ENCODE measurements at regions not wholly inside any gene's neighbourhood (a gene's known extent, or its start where the extent isn't known, plus 50 kb on each side); places are given as distances from the start of the nearest gene placed in this dataset.
A peak's percentile ranks its signal among the peaks of the same experiment; 100 is the strongest.

GRCh38 chr3:30225021-30225420 lies 381.4 kb upstream of the TGFBR2 start:
- Mint-ChIP-seq H3K4me3 (no peak overlapping the region), H3K4me1 (peaks cover 42% of the 10 kb centered on the region), H3K36me3 (no peaks in the 10 kb centered on the region), H3K27me3 (ENCODE audit: low read depth in 3 of 3) (no peaks in the 10 kb centered on the region), H3K27ac (no peak overlapping the region), H3K9me3 (no peaks in the 10 kb centered on the region)
- Histone ChIP-seq H3K27me3 (ENCODE audit: control insufficient read depth in 2 of 2, insufficient read depth in 2 of 2, low read length in 2 of 2) (no peaks in the 10 kb centered on the region), H3K9ac (ENCODE audit: insufficient read depth, low read length, poor library complexity, severe bottlenecking) (no peak overlapping the region), H2AFZ (ENCODE audit: insufficient read depth, low read depth, low read length, poor library complexity, severe bottlenecking) (no peak overlapping the region), H3K4me3 (replicated peaks in 1 of 3; ENCODE audit: low read depth in 2 of 3, low read length in 3 of 3) (no peak overlapping the region), H3K9me3 (replicated peaks in 1 of 2; ENCODE audit: control insufficient read depth in 1 of 2, insufficient read depth in 1 of 2, low read length in 2 of 2) (no peaks in the 10 kb centered on the region), H4K20me1 (ENCODE audit: insufficient read depth, low read length) (no peaks in the 10 kb centered on the region), H3K27ac (ENCODE audit: low read depth in 1 of 2, low read length in 2 of 2) (no peak overlapping the region), H3K4me2 (replicated peaks; ENCODE audit: extremely low read depth, low read length, poor library complexity, severe bottlenecking) (no peak overlapping the region), H3K4me1 (ENCODE audit: control insufficient read depth in 1 of 2, insufficient read depth in 2 of 2, low read length in 2 of 2) (peaks cover 49 to 58% of the 10 kb centered on the region in 2 donors), H3K79me2 (ENCODE audit: insufficient read depth, low read length) (no peaks in the 10 kb centered on the region), H3K36me3 (replicated peaks in 1 of 2; ENCODE audit: control insufficient read depth in 1 of 2, insufficient read depth in 2 of 2, low read length in 2 of 2) (no peaks in the 10 kb centered on the region)
- TF ChIP-seq CTCF (IDR thresholded peaks at IDR 0.05): no peak
- no CpG with 5 or more reads among the region's 2 CpGs for WGBS (ENCODE audit: insufficient coverage)
- intact Hi-C loops (cut with micrococcal nuclease): no loop called here
- DNase-seq: no peak

- peaks cover 39% of the 10 kb centered on the region for H3K4me1 Mint-ChIP-seq
- peak overlapping the region in 3 of 7 donors; percentile 35 to 44 (median 35) for H3K27ac Mint-ChIP-seq
Observed at GRCh38 chr3:30226601-30227151, 379.7 kb upstream of the TGFBR2 start.

More at GRCh38 chr3:30226601-30227151, 379.7 kb upstream of the TGFBR2 start:
- Histone ChIP-seq H3K4me3 (replicated peaks in 1 of 3; ENCODE audit: low read depth in 2 of 3, low read length in 3 of 3) (peak overlapping the region in 1 of 3 experiments; percentile 36), H3K27ac (ENCODE audit: low read depth in 1 of 2, low read length in 2 of 2) (peak overlapping the region in 1 of 2 donors; percentile 58), H4K20me1 (ENCODE audit: insufficient read depth, low read length) (no peaks in the 10 kb centered on the region), H3K9me3 (replicated peaks in 1 of 2; ENCODE audit: control insufficient read depth in 1 of 2, insufficient read depth in 1 of 2, low read length in 2 of 2) (no peaks in the 10 kb centered on the region), H3K27me3 (ENCODE audit: control insufficient read depth in 2 of 2, insufficient read depth in 2 of 2, low read length in 2 of 2) (no peaks in the 10 kb centered on the region), H2AFZ (ENCODE audit: insufficient read depth, low read depth, low read length, poor library complexity, severe bottlenecking) (no peak overlapping the region), H3K4me1 (ENCODE audit: control insufficient read depth in 1 of 2, insufficient read depth in 2 of 2, low read length in 2 of 2) (peaks cover 46 to 52% of the 10 kb centered on the region in 2 donors), H3K9ac (ENCODE audit: insufficient read depth, low read length, poor library complexity, severe bottlenecking) (no peak overlapping the region), H3K4me2 (replicated peaks; ENCODE audit: extremely low read depth, low read length, poor library complexity, severe bottlenecking) (peak overlapping the region; percentile 57), H3K79me2 (ENCODE audit: insufficient read depth, low read length) (no peaks in the 10 kb centered on the region), H3K36me3 (replicated peaks in 1 of 2; ENCODE audit: control insufficient read depth in 1 of 2, insufficient read depth in 2 of 2, low read length in 2 of 2) (no peaks in the 10 kb centered on the region)
- no peaks in the 10 kb centered on the region for H3K9me3 Mint-ChIP-seq
- H3K36me3 Mint-ChIP-seq: no peaks in the 10 kb centered on the region
- peaks cover 0 to 1% (median 0%) of the 10 kb centered on the region in 3 donors for H3K27me3 Mint-ChIP-seq (ENCODE audit: low read depth in 3 of 3)
- intact Hi-C loops (cut with micrococcal nuclease): no loop called here
- TF ChIP-seq CTCF (IDR thresholded peaks at IDR 0.05): no peak
- DNase-seq: peak; percentile 24 to 82 (median 51)
- peak overlapping the region in 1 of 2 donors; percentile 12 for H3K4me3 Mint-ChIP-seq
- WGBS (ENCODE audit: insufficient coverage): 69% methylated on average over 7 of the region's 7 CpGs

Measured in CD14-positive monocyte (primary cell).